ENCODE measurements at regions not wholly inside any gene's neighbourhood (a gene's known extent, or its start where the extent isn't known, plus 50 kb on each side); places are given as distances from the start of the nearest gene placed in this dataset.

DNA sequence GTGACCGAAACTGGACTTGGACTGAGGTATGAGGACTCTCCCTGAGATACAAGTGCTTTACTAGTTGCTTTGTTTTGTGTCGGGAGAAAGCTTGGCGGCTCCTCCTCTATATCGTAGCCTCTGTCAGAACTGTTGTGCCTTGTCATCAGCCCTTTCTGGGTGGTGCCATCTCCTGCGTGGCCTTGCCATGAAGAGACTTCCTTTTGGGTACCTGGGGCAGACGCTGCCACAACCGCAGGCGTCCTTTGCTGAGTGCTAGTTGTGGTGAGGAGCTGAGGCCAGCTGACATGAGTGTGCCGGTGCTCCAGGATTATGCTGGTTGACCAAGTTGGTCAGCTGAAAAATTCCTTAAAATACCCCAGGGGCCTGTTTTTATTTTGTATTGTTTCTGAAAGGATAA, 124.5 kb downstream of the AKAP11 start:
- H3K4me3 ChIP-seq (ENCODE audit: low read length): no peak overlapping the region
- TF ChIP-seq, protein P1, sequence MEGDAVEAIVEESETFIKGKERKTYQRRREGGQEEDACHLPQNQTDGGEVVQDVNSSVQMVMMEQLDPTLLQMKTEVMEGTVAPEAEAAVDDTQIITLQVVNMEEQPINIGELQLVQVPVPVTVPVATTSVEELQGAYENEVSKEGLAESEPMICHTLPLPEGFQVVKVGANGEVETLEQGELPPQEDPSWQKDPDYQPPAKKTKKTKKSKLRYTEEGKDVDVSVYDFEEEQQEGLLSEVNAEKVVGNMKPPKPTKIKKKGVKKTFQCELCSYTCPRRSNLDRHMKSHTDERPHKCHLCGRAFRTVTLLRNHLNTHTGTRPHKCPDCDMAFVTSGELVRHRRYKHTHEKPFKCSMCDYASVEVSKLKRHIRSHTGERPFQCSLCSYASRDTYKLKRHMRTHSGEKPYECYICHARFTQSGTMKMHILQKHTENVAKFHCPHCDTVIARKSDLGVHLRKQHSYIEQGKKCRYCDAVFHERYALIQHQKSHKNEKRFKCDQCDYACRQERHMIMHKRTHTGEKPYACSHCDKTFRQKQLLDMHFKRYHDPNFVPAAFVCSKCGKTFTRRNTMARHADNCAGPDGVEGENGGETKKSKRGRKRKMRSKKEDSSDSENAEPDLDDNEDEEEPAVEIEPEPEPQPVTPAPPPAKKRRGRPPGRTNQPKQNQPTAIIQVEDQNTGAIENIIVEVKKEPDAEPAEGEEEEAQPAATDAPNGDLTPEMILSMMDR (IDR thresholded peaks at IDR 0.05; ENCODE audit: low read depth, low read length, poor library complexity, severe bottlenecking): no peak
- TF ChIP-seq EZH2phosphoT487 (IDR thresholded peaks at IDR 0.05; ENCODE audit: borderline replicate concordance, low read length): no peak
- H3K27me3 ChIP-seq (ENCODE audit: control insufficient read depth, low read length): no peaks in the 10 kb centered on the region
- no peaks in the 10 kb centered on the region for H3F3A ChIP-seq (ENCODE audit: control insufficient read depth, insufficient read depth)
- no peaks in the 10 kb centered on the region for H3K4me1 ChIP-seq (ENCODE audit: control insufficient read depth, low read length)
- no peaks in the 10 kb centered on the region for H3K9me3 ChIP-seq (ENCODE audit: control insufficient read depth, insufficient read depth, low read length)
- H3K36me3 ChIP-seq (ENCODE audit: control insufficient read depth, low read length): no peaks in the 10 kb centered on the region
- no peaks in the 10 kb centered on the region for H3K79me2 ChIP-seq (ENCODE audit: control insufficient read depth, low read length)
- H3K27ac ChIP-seq (ENCODE audit: low read depth, low read length): no peak overlapping the region
- H3K9me2 ChIP-seq (replicated peaks; ENCODE audit: control insufficient read depth, low read length): no peaks in the 10 kb centered on the region
- no peaks in the 10 kb centered on the region for H4K20me1 ChIP-seq (ENCODE audit: control insufficient read depth, insufficient read depth, low read depth, low read length)
- no peak overlapping the region for H3K4me2 ChIP-seq (ENCODE audit: low read length)

DNA sequence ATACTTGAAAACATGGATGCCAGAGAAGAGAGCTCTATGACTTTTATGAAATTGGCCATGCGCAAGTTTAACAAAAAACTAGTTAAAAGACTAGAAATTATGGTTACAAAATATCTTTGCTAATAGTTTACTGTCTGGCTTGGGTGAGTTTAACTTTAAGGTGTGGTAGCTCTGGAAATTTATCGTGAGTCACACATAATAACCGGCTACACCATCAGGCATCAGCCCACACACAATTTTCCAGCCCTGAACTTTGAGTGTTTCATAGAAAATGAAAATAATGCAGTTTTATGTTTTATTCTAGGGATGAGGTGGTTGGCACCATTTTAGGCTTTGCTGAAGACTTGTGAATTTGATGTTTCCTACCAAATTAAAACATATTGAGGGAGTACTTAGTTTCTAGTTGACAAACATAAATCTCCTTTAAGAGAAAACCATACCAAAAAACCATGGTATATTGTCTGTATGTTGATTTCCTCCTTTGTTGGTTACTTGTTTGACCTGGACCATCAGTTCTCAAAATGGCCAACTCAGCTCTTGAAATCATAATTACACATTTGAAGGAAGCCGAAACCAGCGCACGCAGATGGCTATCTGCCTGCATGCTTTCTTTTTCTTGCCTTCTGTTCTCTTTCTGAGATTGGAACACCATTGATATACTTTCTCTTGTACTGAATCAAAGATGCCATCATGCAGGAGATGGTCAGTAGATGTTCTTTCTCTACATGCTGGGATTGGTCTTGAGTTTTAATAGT, 125.1 kb downstream of the AKAP11 start:
- Histone ChIP-seq H3K4me2 (ENCODE audit: low read length) (no peak overlapping the region), H4K20me1 (ENCODE audit: control insufficient read depth, insufficient read depth, low read depth, low read length) (no peaks in the 10 kb centered on the region), H3K79me2 (ENCODE audit: control insufficient read depth, low read length) (no peaks in the 10 kb centered on the region), H3K36me3 (ENCODE audit: control insufficient read depth, low read length) (no peaks in the 10 kb centered on the region), H3F3A (ENCODE audit: control insufficient read depth, insufficient read depth) (no peaks in the 10 kb centered on the region), H3K4me3 (ENCODE audit: low read length) (no peak overlapping the region), H3K27me3 (ENCODE audit: control insufficient read depth, low read length) (no peaks in the 10 kb centered on the region), H3K27ac (ENCODE audit: low read depth, low read length) (no peak overlapping the region), H3K4me1 (ENCODE audit: control insufficient read depth, low read length) (no peaks in the 10 kb centered on the region), H3K9me3 (ENCODE audit: control insufficient read depth, insufficient read depth, low read length) (no peaks in the 10 kb centered on the region), H3K9me2 (replicated peaks; ENCODE audit: control insufficient read depth, low read length) (no peaks in the 10 kb centered on the region)
- no peak for TF ChIP-seq EZH2phosphoT487 (IDR thresholded peaks at IDR 0.05; ENCODE audit: borderline replicate concordance, low read length)
- TF ChIP-seq, protein P1 (IDR thresholded peaks at IDR 0.05; ENCODE audit: low read depth, low read length, poor library complexity, severe bottlenecking): no peak

DNA sequence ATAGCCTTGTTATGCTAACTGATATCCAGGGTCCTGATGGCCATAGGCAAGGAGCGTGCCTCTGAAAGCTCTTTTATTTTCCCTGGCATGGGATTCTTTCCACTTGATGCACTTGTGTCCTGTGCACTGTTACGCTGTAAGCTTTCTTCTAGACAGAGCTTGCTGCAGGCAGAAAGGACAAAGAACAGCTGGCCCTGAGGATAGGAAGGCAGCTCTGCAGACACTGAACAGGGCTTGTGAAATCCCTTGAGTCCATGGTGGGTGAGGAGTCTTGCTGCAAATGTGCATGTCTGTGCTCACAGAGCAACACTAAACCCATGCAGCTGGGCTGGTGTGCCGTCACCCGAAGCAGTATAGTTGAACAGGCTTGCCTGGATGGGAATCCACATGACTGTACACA, 126.6 kb downstream of the AKAP11 start:
- Histone ChIP-seq H3K27me3 (ENCODE audit: control insufficient read depth, low read length) (no peaks in the 10 kb centered on the region), H3K4me3 (ENCODE audit: low read length) (no peak overlapping the region), H4K20me1 (ENCODE audit: control insufficient read depth, insufficient read depth, low read depth, low read length) (no peaks in the 10 kb centered on the region), H3K4me2 (ENCODE audit: low read length) (no peak overlapping the region), H3K4me1 (ENCODE audit: control insufficient read depth, low read length) (no peaks in the 10 kb centered on the region), H3K9me2 (replicated peaks; ENCODE audit: control insufficient read depth, low read length) (no peaks in the 10 kb centered on the region), H3K9me3 (ENCODE audit: control insufficient read depth, insufficient read depth, low read length) (no peaks in the 10 kb centered on the region), H3K27ac (ENCODE audit: low read depth, low read length) (no peak overlapping the region), H3K36me3 (ENCODE audit: control insufficient read depth, low read length) (no peaks in the 10 kb centered on the region), H3F3A (ENCODE audit: control insufficient read depth, insufficient read depth) (no peaks in the 10 kb centered on the region), H3K79me2 (ENCODE audit: control insufficient read depth, low read length) (no peaks in the 10 kb centered on the region)
- no peak for TF ChIP-seq EZH2phosphoT487 (IDR thresholded peaks at IDR 0.05; ENCODE audit: borderline replicate concordance, low read length)
- TF ChIP-seq, protein P1 (IDR thresholded peaks at IDR 0.05; ENCODE audit: low read depth, low read length, poor library complexity, severe bottlenecking): no peak
